H1 (cell line): ENCODE measurements at regions not wholly inside any gene's neighbourhood (a gene's known extent, or its start where the extent isn't known, plus 50 kb on each side); places are given as distances from the start of the nearest gene placed in this dataset.

Experiments used
- CTCF ChIA-PET: fragments of 300-600 bp; sonication (Branson Sonifier 250); formaldehyde crosslinking; loops from one replicate; lab custom pipeline; 2021; ENCODE audit not compliant: partially characterized antibody; lab: Charles Lee
- POLR2A ChIA-PET: fragments of 300-600 bp; sonication (Branson Sonifier 250); formaldehyde crosslinking; loops from one replicate; lab custom pipeline; 2021; ENCODE audit warnings: inconsistent platforms; ENCODE audit not compliant: partially characterized antibody; lab: Charles Lee
- DNase-seq, 2 experiments: peaks; one replicate each; pipeline versions ENCODE4 v3.0.0 to v3.0.0-alpha.2; 2010 to 2022; ENCODE audit warnings: low spot score in 2 of 2, low read depth in 1 of 2, mixed read lengths in 1 of 2
- FAIRE-seq: peaks from 2 replicates; lab custom pipeline; 2011; peaks lifted over from hg19 to GRCh38; lab: Jason Lieb, UNC
- H2AFZ ChIP-seq: 2 replicates; pipeline ENCODE4 v1.8.1; 2012; ENCODE audit warnings: low read length, inconsistent platforms
- H2AK5ac ChIP-seq: 2 replicates; pipeline ENCODE4 v1.6.1; 2013; ENCODE audit warnings: low read depth, low read length
- H2BK120ac ChIP-seq: replicated peaks from 2 replicates; pipeline ENCODE3; 2013; ENCODE audit warnings: low read depth, low read length, inconsistent platforms
- H2BK12ac ChIP-seq: 2 replicates; pipeline ENCODE4 v1.6.1; 2013; ENCODE audit warnings: low read depth, low read length
- H2BK15ac ChIP-seq: 2 replicates; pipeline ENCODE4 v1.6.1; 2013; ENCODE audit warnings: low read length
- H2BK20ac ChIP-seq: 2 replicates; pipeline ENCODE4 v1.6.1; 2013; ENCODE audit warnings: low read length
- H2BK5ac ChIP-seq: 2 replicates; pipeline ENCODE4 v1.6.1; 2013; ENCODE audit warnings: low read depth, low read length
- H3K14ac ChIP-seq: 2 replicates; pipeline ENCODE4 v1.6.1; 2013; ENCODE audit warnings: inconsistent platforms; ENCODE audit not compliant: insufficient read length
- H3K18ac ChIP-seq: 2 replicates; pipeline ENCODE4 v1.6.1; 2013; ENCODE audit warnings: low read length; ENCODE audit errors: extremely low read depth
- H3K23ac ChIP-seq: 2 replicates; pipeline ENCODE4 v1.6.1; 2013; ENCODE audit warnings: inconsistent platforms; ENCODE audit not compliant: insufficient read length
- H3K23me2 ChIP-seq: 2 replicates; pipeline ENCODE4 v1.6.1; 2013; ENCODE audit warnings: low read depth, low read length
- H3K27ac ChIP-seq: 2 replicates; pipeline ENCODE4 v1.6.1; 2011; ENCODE audit warnings: low read depth, low read length, inconsistent platforms
- H3K27me3 ChIP-seq, 4 experiments: replicated peaks in 1 of 4; 1 replicate in 1 of 4; 2 replicates in 3 of 4; pipeline versions ENCODE4 v1.6.1 to v1.8.1; 2011 to 2013; ENCODE audit warnings: low read length in 3 of 4, mild to moderate bottlenecking in 3 of 4, inconsistent platforms in 2 of 4, mixed read lengths in 2 of 4, moderate library complexity in 1 of 4; ENCODE audit not compliant: control insufficient read depth in 3 of 4, insufficient read depth in 3 of 4; ENCODE audit errors: extremely low read depth in 1 of 4
- H3K36me3 ChIP-seq, 4 experiments: 2 replicates each; pipeline versions ENCODE4 v1.6.1 to v1.8.1; 2011 to 2013; ENCODE audit warnings: mild to moderate bottlenecking in 4 of 4, low read length in 3 of 4, moderate library complexity in 2 of 4, control low read depth in 1 of 4, inconsistent platforms in 1 of 4; ENCODE audit not compliant: insufficient read depth in 4 of 4, control insufficient read depth in 2 of 4
- H3K4ac ChIP-seq: replicated peaks from 2 replicates; pipeline ENCODE3; 2013; ENCODE audit warnings: low read length, low read depth, mixed read lengths, inconsistent platforms; ENCODE audit not compliant: insufficient read length
- H3K4me1 ChIP-seq, 4 experiments: replicated peaks in 1 of 4; 1 replicate in 1 of 4; 2 replicates in 3 of 4; pipeline versions ENCODE4 v1.6.1 to v1.8.1; 2011 to 2013; ENCODE audit warnings: low read length in 3 of 4, inconsistent platforms in 2 of 4, mixed read lengths in 1 of 4; ENCODE audit not compliant: insufficient read depth in 4 of 4, control insufficient read depth in 3 of 4
- H3K4me2 ChIP-seq, 2 experiments: 2 replicates each; pipeline versions ENCODE4 v1.6.1 to v1.8.1; 2011 to 2013; ENCODE audit warnings: low read depth in 2 of 2, low read length in 2 of 2, control low read depth in 1 of 2, inconsistent platforms in 1 of 2, mild to moderate bottlenecking in 1 of 2; ENCODE audit not compliant: insufficient read depth in 1 of 2
- H3K4me3 ChIP-seq, 4 experiments: fragments of 200-600, 300-600 bp in 1 of 4; sonication (generic), shearing (Covaris generic), sonication (Bioruptor Twin) in 1 of 4; 2 replicates each; pipeline versions ENCODE4 v1.5.1 to v1.8.1; 2011 to 2016; ENCODE audit warnings: low read length in 4 of 4, low read depth in 3 of 4, control low read depth in 2 of 4, inconsistent platforms in 2 of 4, mild to moderate bottlenecking in 2 of 4, mixed read lengths in 1 of 4, moderate library complexity in 1 of 4; ENCODE audit not compliant: insufficient read depth in 2 of 4; ENCODE audit errors: extremely low read depth in 1 of 4
- H3K56ac ChIP-seq: replicated peaks from 2 replicates; pipeline ENCODE3; 2013; ENCODE audit warnings: low read depth, mild to moderate bottlenecking, mixed read lengths, low read length, inconsistent platforms; ENCODE audit not compliant: insufficient read length
- H3K79me1 ChIP-seq: 2 replicates; pipeline ENCODE4 v1.6.1; 2013; ENCODE audit warnings: low read depth, low read length, control low read depth
- H3K79me2 ChIP-seq, 2 experiments: 2 replicates each; pipeline versions ENCODE4 v1.6.1 to v1.8.1; 2012 to 2013; ENCODE audit warnings: low read length in 2 of 2, mild to moderate bottlenecking in 2 of 2, inconsistent platforms in 1 of 2; ENCODE audit not compliant: insufficient read depth in 2 of 2, control insufficient read depth in 1 of 2
- H3K9ac ChIP-seq, 4 experiments: replicated peaks in 1 of 4; 1 replicate in 1 of 4; 2 replicates in 3 of 4; pipeline versions ENCODE4 v1.6.1 to v1.8.1; 2011 to 2013; ENCODE audit warnings: low read depth in 3 of 4, low read length in 3 of 4, control low read depth in 2 of 4, mild to moderate bottlenecking in 2 of 4, moderate library complexity in 2 of 4, inconsistent platforms in 1 of 4; ENCODE audit errors: extremely low read depth in 1 of 4
- H3K9me3 ChIP-seq, 2 experiments: 2 replicates each; pipeline versions ENCODE4 v1.6.1 to v1.8.1; 2012 to 2013; ENCODE audit warnings: mild to moderate bottlenecking in 2 of 2, moderate library complexity in 2 of 2, control low read depth in 1 of 2, inconsistent platforms in 1 of 2, low read depth in 1 of 2, low read length in 1 of 2, mixed read lengths in 1 of 2; ENCODE audit not compliant: insufficient read depth in 2 of 2
- H4K20me1 ChIP-seq, 2 experiments: replicated peaks in 1 of 2; 2 replicates each; pipeline versions ENCODE3 to v1.8.1; 2011 to 2013; ENCODE audit warnings: inconsistent platforms in 2 of 2, low read length in 2 of 2, mild to moderate bottlenecking in 1 of 2; ENCODE audit not compliant: insufficient read depth in 2 of 2, control insufficient read depth in 1 of 2
- H4K5ac ChIP-seq: 2 replicates; pipeline ENCODE4 v1.6.1; 2013; ENCODE audit warnings: low read length, low read depth, mixed read lengths, inconsistent platforms; ENCODE audit not compliant: insufficient read length
- H4K8ac ChIP-seq: 2 replicates; pipeline ENCODE4 v1.8.0; 2013; ENCODE audit warnings: mild to moderate bottlenecking, moderate library complexity, low read length, inconsistent platforms; ENCODE audit not compliant: insufficient read depth; ENCODE audit errors: extremely low read depth
- H4K91ac ChIP-seq: replicated peaks from 2 replicates; pipeline ENCODE3; 2013; ENCODE audit warnings: low read length, mixed read lengths, inconsistent platforms; ENCODE audit not compliant: insufficient read length
- CHD2 ChIP-seq: IDR thresholded peaks from 2 replicates; pipeline ENCODE4 v1.6.1; 2012; ENCODE audit warnings: low read length, improper control_type of control experiment
- NRF1 ChIP-seq: IDR thresholded peaks from 2 replicates; pipeline ENCODE4 v1.6.1; 2011; ENCODE audit warnings: mild to moderate bottlenecking, low read depth, low read length, improper control_type of control experiment
- PHF8 ChIP-seq: fragments of 200-600 bp; sonication (generic); conservative IDR thresholded peaks from 2 replicates; pipeline ENCODE4 v1.7.1; 2012; ENCODE audit warnings: low read depth, mild to moderate bottlenecking, inconsistent platforms, low read length, moderate library complexity

DNA sequence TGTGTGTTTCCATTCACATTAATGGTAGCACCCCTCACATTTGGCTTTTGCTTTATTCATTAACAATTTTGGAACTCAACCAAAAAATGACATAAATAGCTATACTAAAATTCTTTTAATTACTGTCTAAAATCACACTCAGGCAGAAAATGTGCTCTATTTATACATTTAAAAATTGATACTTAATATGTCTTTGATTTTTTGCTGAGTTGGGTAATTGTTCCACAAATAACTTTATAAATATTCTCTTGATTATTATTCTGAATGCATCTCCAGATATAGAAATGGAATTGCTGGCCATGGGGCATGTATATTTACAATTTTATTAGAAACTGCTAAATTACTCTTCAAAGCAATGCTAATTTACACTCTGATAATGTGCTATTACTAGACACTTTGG, 658.7 kb upstream of the CHRM3 start:
- H4K20me1 ChIP-seq, result no peaks in the 10 kb centered on the region
- no peak for TF ChIP-seq PHF8
- TF ChIP-seq CHD2, result no peak
- TF ChIP-seq NRF1, result no peak

More for the DNA sequence above, 658.7 kb upstream of the CHRM3 start:
- Histone ChIP-seq H2BK12ac (no peak overlapping the region), H3K23ac (no peak overlapping the region), H2BK15ac (no peak overlapping the region), H3K14ac (no peak overlapping the region), H3K4ac (no peak overlapping the region), H3K4me1 (no peaks in the 10 kb centered on the region), H2BK5ac (no peak overlapping the region), H2BK20ac (no peak overlapping the region), H4K8ac (no peak overlapping the region), H3K27me3 (no peaks in the 10 kb centered on the region), H3K79me2 (no peaks in the 10 kb centered on the region), H4K91ac (no peak overlapping the region), H2BK120ac (no peak overlapping the region), H3K27ac (no peak overlapping the region), H3K79me1 (no peaks in the 10 kb centered on the region), H3K9me3 (no peaks in the 10 kb centered on the region), H4K5ac (no peak overlapping the region), H3K4me2 (no peak overlapping the region), H3K36me3 (no peaks in the 10 kb centered on the region), H2AFZ (no peak overlapping the region), H3K56ac (no peak overlapping the region), H3K18ac (no peak overlapping the region), H2AK5ac (no peak overlapping the region), H3K9ac (no peak overlapping the region), H3K23me2 (no peaks in the 10 kb centered on the region), H3K4me3 (no peak overlapping the region)
- DNase-seq, result no peak
- FAIRE-seq, result no peak
- ChIA-PET CTCF (no interaction called here), POLR2A (no interaction called here)
